Right forelimb (tissue), 1 donor: ENCODE measurements at regions not wholly inside any gene's neighbourhood (a gene's known extent, or its start where the extent isn't known, plus 50 kb on each side); places are given as distances from the start of the nearest gene placed in this dataset.

Experiments
- DNase-seq: peaks from one replicate; pipeline ENCODE4 v3.0.0-alpha.2; 2018

GRCh38 chr14:48553443-48553842, 878.0 kb upstream of the MDGA2 start:
- no peak for DNase-seq

DNA sequence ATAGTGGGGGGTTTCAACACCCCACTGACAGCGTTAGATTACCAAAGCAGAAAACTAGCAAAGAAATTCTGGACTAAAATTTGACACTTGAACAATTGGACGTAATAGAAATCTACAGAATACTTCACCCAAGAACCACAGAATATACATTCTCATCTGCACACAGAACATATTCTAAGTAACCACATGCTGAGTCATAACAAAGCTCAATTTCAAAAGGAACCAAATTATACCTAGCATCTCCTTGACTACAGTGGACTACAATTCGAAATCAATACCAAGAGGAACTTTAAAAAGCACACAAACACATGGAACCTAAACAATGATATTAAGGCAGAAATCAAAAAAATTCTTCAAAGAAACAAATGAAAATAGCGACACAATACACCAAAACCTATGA, 871.6 kb upstream of the MDGA2 start:
- no peak for DNase-seq

DNA sequence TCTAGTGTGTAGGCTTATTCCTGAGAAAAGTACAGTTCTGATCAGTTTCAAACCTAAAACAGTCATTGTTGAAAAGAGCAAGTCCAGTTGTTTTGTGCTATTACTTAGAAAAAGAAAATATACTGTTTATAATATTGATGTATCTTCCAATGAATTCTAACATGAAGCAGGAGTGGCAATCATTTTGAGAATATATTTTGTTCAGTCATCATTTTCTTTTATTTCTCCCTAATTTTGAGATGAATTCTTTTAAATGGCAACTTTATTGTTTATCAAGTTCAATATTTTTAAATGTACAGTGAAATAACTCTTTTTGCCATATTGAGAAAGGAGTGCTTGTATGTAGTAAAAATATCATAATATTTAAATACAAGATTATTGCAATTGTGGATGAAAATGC, 862.2 kb upstream of the MDGA2 start:
- no peak for DNase-seq

DNA sequence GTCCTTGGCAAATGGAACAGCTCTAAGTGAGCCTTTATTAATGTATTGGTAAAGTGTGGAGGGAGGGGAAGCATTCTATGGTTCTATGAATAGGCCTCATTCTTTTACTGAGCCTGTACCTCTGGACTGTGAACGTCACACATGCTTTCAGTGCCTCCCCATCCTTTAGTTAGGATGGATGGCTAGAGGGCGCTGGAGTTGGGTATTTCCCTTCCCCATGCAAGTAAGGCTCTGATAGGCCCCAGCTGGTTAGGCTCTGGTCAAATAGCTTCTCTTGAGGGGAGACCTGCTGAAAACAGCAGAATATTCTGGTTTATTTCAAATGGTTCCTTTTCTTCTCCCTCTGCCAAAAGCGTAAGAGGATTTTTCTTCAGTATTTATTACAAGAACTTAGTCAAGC, 860.9 kb upstream of the MDGA2 start:
- DNase-seq = no peak

DNA sequence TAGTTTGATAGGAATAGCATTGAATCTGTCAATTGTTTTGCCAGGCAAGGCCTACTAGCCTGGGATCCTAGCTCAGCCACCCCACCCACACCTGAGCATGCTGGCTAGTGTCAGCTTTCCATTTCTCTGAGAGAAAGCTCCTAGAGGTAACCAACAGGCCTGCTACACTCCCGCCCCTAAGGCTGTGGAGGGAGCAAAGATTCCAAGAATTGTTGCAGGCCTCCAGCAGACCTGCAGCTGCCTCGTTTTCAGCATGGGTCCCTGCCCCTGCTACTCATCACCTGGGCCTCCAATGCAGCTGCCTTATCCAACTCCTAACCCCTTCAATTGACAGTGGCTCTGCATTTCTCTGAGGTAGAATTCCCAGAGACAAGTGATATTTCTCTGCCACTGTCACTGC, 852.4 kb upstream of the MDGA2 start:
- DNase-seq = no peak

DNA sequence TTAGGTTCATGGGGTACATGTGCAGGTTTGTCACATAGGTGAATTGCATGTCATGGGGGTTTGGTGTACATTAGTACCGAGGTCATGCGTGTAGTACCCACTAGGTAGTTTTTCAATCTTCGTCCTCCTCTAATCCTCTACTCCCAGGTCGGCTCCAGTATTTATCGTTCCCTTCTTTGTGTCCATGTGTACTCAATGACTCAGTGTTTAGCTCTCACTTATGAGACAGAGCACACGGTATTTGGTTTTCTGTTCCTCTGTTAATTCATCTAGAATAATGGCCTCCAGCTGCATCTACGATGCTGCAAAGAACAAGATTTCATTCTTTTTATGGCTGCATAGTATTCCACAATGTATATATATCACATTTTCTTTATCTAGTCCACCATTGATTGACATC, 850.9 kb upstream of the MDGA2 start:
- no peak for DNase-seq

DNA sequence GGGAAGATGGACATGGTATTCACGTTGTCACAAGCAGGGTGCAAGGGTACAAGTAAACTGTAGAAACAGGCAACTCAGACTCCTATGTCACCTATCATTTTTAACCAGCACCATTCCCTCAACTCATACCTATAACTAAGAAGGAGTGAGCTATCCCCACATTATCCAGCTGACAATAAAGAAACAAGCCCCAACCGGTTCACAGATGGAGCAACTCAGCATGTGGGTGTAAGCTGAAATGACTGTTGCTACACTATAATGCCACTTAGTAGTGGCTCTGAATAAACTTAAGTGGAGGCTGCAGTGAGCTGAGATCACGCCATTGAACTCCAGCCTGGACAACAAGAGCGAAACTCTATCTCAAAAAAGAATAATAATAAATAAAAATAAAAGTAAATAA, 829.5 kb upstream of the MDGA2 start:
- DNase-seq = no peak

DNA sequence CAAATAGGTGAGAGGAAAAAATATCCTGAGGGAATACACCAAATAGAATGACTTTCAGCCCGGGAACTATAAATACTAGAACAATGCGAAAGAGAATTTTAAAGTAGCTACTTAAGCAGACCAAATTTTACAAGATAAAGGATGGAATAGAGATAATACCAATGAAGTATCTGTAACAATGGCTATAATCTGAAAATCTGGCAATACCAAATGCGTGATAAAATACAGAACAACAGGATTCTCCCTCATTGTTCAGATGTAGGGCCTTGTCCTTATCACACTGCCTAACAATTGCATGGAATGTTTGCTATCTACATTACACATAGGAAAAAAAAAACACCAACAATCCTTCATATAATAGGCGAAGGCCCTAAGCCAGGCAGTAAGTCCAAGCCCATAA, 815.4 kb upstream of the MDGA2 start:
- DNase-seq = no peak

DNA sequence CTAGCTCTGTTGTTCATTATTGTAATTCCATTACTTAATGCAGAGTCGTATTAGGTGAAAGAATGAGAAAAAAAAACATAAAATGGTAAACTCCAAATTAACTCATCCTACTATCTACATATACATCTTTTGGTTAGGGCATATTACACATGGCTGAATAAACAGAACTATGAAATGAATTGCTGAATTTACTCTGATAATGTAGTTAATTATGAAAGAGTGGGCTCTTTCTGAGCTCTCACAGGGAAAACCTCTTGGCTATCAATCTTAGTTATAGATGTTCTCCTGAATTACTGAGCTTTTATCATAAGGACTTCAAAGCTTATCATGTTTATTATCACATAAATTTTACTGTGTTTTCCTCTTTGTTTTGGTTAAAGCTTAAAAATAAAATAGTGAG, 798.5 kb upstream of the MDGA2 start:
- DNase-seq = no peak

- DNase-seq = no peak
Measured at GRCh38 chr14:48456051-48456450, 780.6 kb upstream of the MDGA2 start.

DNA sequence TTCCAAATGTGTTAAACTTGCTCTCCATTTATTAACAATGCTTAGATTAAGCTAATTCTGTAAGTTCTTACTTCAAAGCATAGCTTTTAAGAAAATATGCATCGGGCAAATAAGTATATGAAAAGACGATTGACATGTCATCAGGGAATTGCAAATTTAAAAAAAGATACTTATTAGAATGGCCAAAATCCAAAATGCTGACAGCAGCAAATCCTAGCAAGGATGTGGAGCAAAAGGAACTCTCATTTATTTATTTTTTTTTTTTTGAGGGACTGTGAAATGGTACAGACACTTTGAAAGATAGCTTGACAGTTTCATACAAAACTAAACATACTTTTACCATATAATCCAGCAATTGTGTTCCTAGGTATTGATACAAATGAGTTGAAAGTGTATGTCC, 779.5 kb upstream of the MDGA2 start:
- DNase-seq = no peak

GRCh38 chr14:48452437-48452995, 777.1 kb upstream of the MDGA2 start:
- no peak for DNase-seq

- DNase-seq = no peak
Measured at GRCh38 chr14:48435221-48435620, 759.8 kb upstream of the MDGA2 start.

GRCh38 chr14:48430805-48431204, 755.4 kb upstream of the MDGA2 start:
- no peak for DNase-seq

DNA sequence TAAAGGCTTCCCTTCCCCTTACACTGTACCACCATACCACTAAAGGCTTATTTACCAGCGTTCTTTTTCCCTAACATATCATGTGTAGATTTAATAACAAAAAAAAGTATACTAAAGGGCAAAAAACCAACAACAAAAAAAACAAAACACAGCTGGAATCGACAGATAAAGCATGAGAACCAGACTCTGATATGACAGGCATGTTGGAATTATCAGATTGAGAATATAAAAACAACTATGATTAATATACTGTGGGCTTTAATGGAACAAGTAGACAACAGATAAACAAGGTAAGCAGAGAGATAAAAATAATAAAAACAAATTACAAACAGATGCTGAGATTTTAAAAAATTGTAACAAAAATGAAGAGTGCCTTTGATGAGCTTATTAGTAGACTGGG, 754.1 kb upstream of the MDGA2 start:
- no peak for DNase-seq

GRCh38 chr14:48417715-48418500, 742.5 kb upstream of the MDGA2 start:
- no peak for DNase-seq

- no peak for DNase-seq
Measured at GRCh38 chr14:48401321-48401720, 725.9 kb upstream of the MDGA2 start.

GRCh38 chr14:48398675-48399282, 723.4 kb upstream of the MDGA2 start:
- no peak for DNase-seq

DNA sequence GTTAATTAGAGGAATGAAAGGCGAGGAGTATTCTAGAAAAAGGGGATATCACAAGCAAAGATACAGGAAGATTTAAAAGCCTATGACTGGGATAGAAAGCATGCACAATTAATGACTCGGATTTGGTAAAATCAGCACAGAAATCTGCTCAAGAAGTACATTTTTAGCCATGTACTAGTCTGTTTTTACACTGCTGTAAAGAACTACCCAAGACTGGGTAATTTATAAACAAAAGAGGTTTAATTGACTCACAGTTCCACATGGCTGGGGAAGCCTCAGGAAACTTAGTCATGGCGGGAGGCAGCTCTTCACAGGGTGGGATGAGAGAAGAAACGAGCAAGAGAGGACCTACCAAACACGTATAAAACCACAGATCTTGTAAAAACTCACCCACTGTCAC, 716.3 kb upstream of the MDGA2 start:
- DNase-seq = no peak

- DNase-seq = no peak
Measured at GRCh38 chr14:48390346-48390745, 714.9 kb upstream of the MDGA2 start.

DNA sequence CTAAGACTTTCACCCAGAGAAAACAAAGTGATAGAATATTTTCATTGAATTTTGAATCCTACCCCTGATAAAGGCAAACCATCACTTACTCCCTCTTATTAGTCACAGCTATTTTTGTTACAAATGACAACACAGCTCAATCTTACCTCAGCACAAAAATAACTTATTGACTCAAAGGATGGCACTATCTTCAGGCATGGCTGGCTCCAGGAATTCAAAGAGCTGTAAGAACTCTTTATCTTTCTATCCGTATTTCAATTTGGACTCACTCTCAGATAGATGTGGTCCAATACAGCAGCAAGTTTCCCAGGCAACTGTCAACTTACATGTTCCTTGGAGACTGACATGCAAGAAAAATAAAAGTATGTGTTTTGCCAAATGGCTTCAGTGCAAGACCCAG, 709.4 kb upstream of the MDGA2 start:
- no peak for DNase-seq

DNA sequence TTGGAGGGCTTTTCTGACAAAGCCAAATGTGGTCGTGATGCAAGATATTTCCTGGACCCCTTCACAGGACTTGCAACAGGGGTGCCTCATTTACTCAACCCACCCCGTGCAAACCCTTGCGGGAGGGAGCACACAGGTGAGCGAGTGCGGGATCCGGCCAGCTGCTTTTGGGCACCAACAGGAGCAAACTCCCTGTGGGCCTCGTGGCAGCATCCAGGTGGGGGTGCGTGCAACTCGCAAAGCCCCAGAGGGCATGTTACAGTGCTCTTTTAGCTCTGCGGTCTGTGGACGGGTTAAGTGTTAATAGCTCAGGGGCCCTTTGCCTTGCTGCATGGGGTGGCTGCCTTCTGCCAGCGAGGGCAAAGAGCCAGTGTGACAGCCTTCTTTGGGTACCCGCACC, 707.6 kb upstream of the MDGA2 start:
- no peak for DNase-seq

- DNase-seq = no peak
Measured at GRCh38 chr14:48378541-48378940, 703.1 kb upstream of the MDGA2 start.

DNA sequence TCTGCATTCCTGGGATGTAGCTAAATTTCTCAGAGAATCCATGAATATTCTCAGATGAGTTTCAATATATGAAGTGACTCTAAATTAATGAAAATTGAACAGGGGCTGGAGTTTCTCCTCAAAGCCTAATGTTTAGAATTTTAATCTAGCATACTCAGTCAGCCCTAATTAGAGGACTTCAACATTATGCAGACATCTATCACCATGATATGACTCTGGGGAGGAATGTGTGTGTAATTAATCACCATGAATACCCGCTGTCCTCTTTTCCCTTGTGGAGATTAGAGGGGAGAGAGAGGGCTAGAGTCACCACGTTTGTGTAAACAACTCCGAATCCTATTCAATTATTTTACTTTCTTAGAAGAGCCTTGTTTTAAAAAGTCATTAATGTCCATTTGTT, 698.6 kb upstream of the MDGA2 start:
- no peak for DNase-seq

DNA sequence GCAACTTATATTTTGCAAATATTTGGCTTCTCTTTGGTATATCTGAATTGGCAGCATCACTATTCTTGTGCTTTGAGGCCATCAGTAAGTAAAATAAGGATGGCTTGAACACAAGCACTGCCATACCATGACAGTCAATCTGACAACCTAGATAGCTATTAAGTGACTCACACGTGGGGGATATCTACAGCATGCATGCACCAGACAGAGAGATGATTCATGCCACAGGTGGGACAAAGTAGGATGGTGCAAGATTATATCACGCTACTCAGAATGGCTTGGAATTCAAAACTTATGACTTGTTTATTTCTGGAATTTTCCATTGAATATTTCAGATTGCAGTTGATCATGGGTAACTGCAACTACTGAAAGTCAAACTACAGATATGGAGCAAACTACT, 675.6 kb upstream of the MDGA2 start:
- no peak for DNase-seq
